Stimulated activated CD8-positive, alpha-beta memory T cell treated with anti-CD3 and anti-CD28 coated beads, Interleukin-7, amount 100 ng/mL, for 4 hours (primary cell): ENCODE measurements at regions not wholly inside any gene's neighbourhood (a gene's known extent, or its start where the extent isn't known, plus 50 kb on each side); places are given as distances from the start of the nearest gene placed in this dataset.
"Not testable (repeated sequence)": the region's sequence is repeated elsewhere in the genome, so short reads cannot be mapped to it uniquely, and the experiment has no call there.

ENCODE experiments used
- DNase-seq, 2 donors: peaks; one replicate each; pipeline ENCODE4 v3.0.0-alpha.2; 2020; ENCODE audit warnings: low read depth in 2 of 2

DNA sequence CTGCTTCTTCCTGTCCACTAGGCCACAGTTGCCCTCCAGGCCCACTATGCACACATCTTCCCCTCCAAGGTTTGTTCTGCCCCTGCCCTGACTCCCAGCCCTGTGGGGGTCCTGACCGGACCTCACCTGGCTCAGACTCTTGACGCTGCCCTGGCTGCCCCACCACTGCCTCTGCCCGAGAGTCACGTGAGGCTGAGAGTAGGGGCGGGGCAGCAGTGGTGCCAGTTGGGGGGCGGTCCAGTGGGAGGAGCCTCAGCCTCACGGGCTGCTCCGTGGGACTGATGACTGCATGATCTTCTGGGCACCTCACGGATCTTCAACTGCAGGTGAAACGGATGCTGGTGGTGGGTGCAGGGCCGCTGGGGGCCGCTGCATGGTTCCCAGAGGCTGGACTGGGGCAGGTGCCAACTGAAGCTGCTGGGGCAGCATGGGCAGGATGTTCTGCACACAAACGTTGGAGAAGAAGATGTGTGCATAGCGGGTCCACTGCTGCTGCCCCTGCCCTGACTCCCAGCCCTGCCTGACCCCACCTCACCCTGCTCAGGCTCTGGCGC is 77.6 kb downstream of the HHIPL2 start:
- not testable (repeated sequence) for DNase-seq

DNA sequence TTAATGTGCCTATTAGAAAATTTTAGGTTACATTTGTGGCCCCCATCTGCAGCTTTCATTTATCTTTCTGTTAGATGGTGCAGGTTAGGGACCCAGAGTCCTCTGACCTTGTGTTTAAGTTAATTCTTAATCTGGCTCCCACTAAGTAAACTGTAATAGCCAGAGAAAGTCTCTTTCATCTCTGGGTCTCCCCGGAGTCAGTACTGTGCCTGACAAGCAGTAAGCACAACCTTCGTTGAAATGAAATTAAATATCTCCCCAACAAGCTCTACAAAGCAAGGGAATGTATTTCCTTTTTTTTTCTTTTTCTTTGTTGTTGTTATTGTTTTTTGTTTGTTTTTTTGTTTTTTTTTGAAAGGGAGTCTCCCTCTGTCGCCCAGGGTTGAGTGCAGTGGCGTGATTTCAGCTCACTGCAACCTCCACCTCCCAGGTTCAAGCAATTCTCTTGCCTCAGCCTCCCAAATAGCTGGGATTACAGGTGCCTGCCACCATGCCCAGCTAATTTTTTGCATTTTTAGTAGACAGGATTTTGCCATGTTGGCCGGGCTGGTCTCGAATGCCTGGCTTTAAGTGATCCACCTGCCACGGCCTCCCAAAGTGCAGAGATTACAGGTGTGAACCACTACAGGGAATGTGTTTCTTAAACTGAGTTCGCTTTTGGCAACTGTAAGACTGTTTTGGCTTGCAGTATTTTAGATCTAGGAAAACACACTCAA is 81.6 kb downstream of the HHIPL2 start:
- no peak for DNase-seq

GRCh38 chr1:222465211-222466041 is 82.5 kb downstream of the HHIPL2 start:
- peak; percentile 51 to 68 for DNase-seq

GRCh38 chr1:222464841-222465210 is 83.1 kb downstream of the HHIPL2 start:
- peak; percentile 34 to 46 for DNase-seq

DNA sequence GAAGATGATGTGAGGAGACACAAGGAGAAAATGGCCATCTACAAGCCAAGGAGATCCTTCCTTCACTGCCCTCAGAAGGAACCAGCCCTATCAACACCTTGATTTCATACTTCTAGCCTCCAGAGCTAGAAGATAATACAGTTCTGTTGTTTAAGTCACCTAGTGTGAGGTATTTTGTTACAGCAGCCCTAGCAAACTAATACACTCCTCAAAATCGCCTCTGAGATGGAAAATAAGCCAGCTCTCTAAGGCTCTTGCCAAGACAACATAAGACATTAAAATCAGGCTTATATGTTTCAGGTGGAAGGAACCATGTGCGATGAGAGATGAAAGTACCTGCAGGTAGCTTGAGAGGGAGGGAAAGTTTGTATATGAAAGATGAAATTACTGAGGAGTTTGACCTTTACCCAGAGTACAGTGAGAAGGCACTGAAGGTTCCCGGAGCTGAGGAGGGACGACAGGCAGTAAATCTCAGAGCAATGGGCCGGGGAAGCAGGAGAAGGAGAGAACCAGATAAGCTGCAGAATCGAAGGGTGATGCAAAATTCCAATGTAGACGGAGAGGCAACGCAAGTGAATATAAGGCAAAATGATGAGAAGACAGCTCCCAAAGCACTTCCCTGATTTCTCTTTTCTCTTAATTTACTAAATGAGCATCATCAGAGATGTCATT is 84.7 kb downstream of the HHIPL2 start:
- no peak for DNase-seq

GRCh38 chr1:222462601-222463000 is 85.3 kb downstream of the HHIPL2 start:
- DNase-seq = no peak

DNA sequence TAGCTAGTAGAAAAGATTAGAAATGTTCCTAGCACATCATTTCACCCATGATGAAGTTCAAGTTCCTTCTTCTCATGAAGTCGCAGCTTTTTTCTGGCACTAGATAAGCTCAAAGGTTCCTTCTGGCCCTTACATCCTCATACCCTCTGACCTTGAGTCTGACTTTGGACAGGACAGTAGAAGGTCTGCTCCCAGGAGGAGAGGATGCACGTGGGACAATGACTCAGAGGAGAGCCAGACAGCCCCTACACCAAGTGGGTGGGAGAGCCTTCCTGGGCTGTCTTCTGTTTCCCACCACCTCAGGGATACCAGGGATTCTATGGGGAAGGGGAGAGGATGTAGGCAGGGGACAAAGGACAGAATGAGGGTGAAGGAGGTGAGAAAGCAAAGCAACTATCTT is 86.0 kb downstream of the HHIPL2 start:
- DNase-seq = no peak

DNA sequence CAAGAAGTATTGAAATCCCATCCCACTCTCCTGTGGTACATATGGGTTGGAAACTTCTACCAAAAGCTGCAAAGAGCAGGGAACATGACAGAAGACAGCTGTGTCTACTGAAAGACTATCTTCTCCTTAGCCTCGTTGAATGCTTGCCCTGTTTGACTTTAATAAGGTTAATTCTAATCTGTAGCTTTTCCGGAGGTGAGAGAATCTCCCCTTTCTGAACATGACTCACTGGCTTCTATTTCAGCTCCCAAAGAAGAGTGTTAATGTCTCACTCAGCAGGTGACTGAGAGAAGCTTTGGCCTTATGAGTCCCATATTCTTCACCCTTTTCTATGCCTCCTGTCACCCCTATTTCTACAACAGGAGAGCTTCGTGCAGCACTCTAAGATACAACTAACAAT is 88.3 kb downstream of the HHIPL2 start:
- DNase-seq = no peak

DNA sequence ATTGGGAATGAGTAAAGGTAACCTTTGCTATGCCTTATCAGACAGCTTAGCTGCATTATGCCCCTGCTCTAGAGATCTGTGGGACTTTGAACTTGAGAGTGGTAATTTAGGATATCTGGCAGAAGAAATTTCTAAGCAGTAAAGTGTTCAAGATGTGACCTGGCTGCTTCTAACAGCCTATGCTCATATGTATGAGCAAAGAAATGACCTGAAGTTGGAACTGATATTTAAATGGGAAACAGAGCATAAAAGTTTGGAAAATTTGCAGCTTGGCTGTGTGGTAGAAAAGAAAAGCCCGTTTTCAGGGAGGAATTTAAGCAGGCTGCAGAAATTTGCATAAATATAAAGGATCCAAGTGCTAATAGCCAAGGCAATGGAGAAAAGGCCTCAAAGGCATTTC is 90.4 kb downstream of the HHIPL2 start:
- no peak for DNase-seq

DNA sequence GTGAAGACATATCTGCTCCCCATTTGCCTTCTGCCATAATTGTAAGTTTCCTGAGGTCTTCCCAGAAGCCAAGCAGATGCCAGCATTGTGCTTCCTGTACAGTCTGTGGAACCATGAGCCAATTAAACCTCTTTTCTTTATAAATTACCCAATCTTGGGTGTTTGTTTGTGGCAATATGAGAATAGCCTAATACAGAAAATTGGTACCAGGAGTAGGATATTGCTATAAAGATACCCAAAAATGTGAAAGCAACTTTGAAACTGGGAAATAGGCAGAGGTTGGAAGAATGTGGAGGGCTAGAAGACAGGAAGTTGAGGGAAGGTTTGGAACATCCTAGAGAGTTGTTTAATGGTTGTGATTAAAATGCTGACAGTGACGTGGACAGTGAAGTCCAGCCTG is 90.8 kb downstream of the HHIPL2 start:
- no peak for DNase-seq

DNA sequence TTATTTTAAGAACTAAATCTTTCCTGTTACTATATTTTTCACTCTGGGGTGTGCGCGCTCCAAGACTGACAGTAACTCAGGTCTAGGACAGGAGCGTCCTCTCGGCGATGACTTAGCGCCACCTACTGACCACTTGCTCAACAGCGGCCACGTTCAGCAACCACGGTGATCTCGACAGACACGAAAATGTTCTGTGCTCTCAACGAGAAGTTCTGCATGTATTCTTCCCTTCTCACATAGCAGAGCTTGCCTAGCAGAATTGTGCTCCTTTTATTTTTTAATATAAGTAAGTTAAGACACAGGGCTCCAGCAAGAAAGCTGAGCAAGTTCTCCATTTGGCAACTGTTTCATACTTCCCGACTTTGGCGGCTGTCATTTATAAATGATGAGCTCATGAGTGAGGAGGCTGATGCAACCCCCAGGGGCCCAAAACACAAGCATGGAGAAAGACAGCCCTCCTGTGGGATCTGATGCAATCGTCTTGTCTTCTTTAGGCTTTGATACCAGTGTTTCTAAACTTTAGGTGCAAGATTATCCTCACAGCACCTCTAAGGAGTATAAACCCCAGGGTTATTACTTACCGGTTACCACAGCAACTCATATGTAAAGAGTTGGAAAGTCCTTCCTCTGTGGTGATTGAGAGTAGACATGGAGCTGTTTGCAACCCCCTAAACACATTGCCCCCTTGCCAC is 92.6 kb downstream of the HHIPL2 start:
- DNase-seq = peak; percentile 62 to 70

- no peak for DNase-seq
Observed at GRCh38 chr1:222454782-222455181, 93.1 kb downstream of the HHIPL2 start.

GRCh38 chr1:222454186-222454585 is 93.7 kb downstream of the HHIPL2 start:
- DNase-seq = no peak

DNA sequence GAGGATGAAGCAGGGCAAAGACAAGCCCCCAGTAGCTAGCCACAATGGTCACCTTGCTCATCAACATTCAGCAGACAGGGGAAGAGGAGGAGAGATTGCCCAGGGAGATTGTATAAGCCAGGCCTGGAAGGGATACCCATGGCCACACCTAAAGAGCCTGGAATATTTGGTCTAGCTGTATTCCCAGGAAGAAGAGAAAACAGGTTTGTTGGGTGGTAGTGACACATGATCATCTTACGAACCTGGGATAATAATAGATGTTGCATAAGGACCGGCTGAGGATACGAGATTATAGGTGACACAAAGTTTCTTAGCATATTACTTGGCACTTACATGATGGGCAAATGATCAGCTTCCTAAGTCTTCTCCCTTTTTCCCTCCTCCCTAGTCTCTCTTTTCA is 95.9 kb downstream of the HHIPL2 start:
- no peak for DNase-seq

DNA sequence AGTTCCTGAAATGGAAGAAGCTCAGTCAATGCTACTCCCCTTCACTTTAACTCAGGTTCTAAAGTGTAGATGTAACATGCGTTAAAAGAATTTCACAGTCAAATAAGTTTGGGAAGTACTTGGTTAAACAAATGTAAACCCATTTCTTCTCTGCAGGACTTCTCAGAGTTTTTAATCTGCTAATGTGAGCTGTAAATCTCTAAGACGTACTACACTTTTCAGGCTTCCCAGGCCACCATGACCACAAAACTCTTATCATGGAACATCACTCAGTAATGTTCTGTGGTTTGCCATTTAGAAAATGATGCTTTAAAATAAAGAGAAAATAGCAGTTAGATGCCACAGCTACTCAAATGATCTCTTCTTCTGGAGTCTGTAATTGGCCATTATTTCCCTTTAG is 104.3 kb downstream of the HHIPL2 start:
- no peak for DNase-seq

- DNase-seq = no peak
Observed at GRCh38 chr1:222441066-222441465, 106.8 kb downstream of the HHIPL2 start.

- no peak for DNase-seq
Observed at GRCh38 chr1:222424826-222425225, 123.1 kb downstream of the HHIPL2 start.

GRCh38 chr1:222421380-222421779 is 126.5 kb downstream of the HHIPL2 start:
- DNase-seq = no peak

DNA sequence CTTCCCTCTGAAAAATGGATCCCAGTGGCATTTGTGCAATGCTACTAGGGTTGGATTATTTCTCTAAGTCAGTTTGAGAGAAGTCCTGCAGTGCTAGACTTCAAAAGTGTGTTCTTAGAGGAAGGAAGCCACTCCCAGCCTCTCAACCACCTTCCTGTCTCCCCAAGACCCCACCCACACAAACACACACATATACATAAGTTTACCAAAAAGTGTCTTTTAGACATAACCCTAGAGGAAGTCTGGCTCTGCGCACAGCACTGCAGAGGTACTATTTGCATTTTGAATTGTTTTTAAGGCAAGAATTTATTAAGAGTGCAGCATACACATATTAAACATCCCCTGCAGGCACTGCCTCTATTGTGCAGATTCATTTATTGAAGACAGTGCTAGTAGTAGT is 127.3 kb downstream of the HHIPL2 start:
- no peak for DNase-seq

DNA sequence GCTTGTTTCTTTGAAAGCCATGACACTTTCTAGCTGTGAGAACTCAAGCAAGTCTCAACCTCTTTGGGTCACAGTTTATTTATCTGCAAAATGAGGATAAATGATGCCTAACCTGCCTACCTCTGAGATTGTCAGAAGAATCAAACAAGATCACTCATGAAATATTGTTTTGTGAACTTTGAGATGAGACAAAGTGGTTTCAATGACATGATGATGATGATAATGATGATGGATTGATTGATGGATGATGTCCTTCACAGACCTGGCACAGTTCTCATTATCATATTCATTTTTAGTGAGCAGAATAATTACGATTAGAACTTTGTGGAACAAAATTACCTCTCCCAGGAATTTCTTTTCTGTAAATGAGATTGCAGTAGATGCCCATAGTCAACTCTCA is 129.2 kb downstream of the HHIPL2 start:
- DNase-seq = no peak

GRCh38 chr1:222417264-222417663 is 130.6 kb downstream of the HHIPL2 start:
- DNase-seq = no peak
